ENCODE measurements at regions not wholly inside any gene's neighbourhood (a gene's known extent, or its start where the extent isn't known, plus 50 kb on each side); places are given as distances from the start of the nearest gene placed in this dataset.

GRCh38 chr6:15879371-15880261 is 216.8 kb upstream of the DTNBP1 start:
- ATAC-seq (ENCODE audit: low FRiP score), result no peak
- DNase-seq (ENCODE audit: low spot score), result no peak
- TF ChIP-seq CTCF (IDR thresholded peaks at IDR 0.05), result no peak

DNA sequence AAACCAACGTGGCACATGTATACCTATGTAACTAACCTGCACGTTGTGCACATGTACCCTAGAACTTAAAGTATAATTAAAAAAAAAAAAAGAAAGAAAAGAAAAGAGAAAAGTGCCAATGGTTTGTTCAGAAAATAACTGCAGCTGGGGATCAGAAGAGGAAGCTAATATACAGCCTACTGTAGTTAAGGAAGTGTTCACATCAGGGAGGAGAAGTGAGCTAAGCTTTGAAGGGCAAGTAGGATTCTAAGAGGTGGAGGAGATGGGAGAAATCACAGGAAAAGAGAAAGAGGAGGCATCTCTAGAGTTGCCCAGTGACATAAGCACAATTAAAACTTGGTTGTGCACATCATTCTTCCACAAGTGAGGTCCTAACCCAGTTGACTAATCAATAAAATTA is 214.4 kb upstream of the DTNBP1 start:
- DNase-seq (ENCODE audit: low spot score) (no peak), ATAC-seq (ENCODE audit: low FRiP score) (no peak)
- no peak for TF ChIP-seq CTCF (IDR thresholded peaks at IDR 0.05)

DNA sequence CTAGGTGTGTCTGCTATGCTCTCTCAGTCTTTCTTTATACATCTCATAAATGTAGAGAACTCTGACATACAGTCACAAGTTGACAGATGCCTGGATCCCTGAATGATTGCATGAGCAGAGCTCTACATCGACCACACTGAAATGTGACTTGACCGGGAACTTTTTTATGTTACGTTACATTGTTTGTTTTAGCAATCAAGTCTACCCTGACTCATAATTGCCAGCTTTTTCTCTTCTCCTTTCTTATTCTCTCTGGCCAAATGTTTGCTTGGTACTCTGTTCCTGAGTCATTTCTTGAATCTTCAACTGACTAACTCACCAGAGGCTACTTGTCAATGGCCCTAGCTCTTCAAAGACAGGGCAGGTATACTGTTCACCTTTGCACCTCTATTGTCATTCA is 213.6 kb upstream of the DTNBP1 start:
- no peak for TF ChIP-seq CTCF (IDR thresholded peaks at IDR 0.05)
- no peak for ATAC-seq (ENCODE audit: low FRiP score)

GRCh38 chr6:15875797-15876196 is 213.0 kb upstream of the DTNBP1 start:
- DNase-seq (ENCODE audit: low spot score) (no peak), ATAC-seq (ENCODE audit: low FRiP score) (no peak)
- no peak for TF ChIP-seq CTCF (IDR thresholded peaks at IDR 0.05)

More for the DNA sequence above, 213.6 kb upstream of the DTNBP1 start:
- no peak for DNase-seq (ENCODE audit: low spot score)

DNA sequence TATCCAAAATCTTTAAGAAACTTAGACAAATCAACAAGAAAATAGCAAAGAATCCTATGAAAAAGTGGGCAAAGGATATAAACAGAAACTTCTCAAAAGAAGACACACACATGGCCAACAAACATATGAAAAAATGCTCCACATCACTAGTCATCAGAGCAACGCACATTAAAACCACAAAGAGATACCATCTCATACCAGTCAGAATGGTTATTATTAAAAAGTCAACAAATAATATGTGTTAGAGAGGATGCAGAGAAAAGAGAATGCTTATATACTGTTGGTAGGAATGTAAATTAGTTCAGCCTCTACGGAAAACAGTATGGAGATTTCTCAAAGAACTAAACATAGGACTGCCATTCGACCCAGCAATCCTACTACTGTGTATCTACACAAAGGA is 212.0 kb upstream of the DTNBP1 start:
- TF ChIP-seq CTCF (IDR thresholded peaks at IDR 0.05), result no peak
- DNase-seq (ENCODE audit: low spot score) (no peak), ATAC-seq (ENCODE audit: low FRiP score) (no peak)

DNA sequence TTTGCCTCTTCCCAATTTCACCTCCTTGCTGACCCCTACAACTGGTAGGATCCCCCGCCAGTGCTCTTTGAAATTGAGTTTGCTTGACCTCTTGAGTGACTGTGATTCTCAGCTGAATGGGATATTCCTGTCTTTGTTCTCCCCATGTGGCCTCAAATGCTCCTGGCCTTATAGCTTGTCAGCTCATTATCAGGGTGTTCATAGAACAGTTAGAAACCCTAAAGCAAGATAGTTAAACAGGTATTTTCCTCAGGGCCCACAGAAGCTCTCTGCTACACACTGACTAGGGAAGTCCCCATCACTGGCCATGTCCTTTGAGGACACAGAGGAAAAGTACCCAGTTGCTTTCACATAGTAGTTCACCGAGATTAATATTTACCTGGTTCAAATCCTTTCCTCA is 211.5 kb upstream of the DTNBP1 start:
- TF ChIP-seq CTCF (IDR thresholded peaks at IDR 0.05), result no peak
- no peak for ATAC-seq (ENCODE audit: low FRiP score)
- DNase-seq (ENCODE audit: low spot score), result no peak
